ENCODE measurements at regions not wholly inside any gene's neighbourhood (a gene's known extent, or its start where the extent isn't known, plus 50 kb on each side); places are given as distances from the start of the nearest gene placed in this dataset.
"Not testable (repeated sequence)": the region's sequence is repeated elsewhere in the genome, so short reads cannot be mapped to it uniquely, and the experiment has no call there.

DNA sequence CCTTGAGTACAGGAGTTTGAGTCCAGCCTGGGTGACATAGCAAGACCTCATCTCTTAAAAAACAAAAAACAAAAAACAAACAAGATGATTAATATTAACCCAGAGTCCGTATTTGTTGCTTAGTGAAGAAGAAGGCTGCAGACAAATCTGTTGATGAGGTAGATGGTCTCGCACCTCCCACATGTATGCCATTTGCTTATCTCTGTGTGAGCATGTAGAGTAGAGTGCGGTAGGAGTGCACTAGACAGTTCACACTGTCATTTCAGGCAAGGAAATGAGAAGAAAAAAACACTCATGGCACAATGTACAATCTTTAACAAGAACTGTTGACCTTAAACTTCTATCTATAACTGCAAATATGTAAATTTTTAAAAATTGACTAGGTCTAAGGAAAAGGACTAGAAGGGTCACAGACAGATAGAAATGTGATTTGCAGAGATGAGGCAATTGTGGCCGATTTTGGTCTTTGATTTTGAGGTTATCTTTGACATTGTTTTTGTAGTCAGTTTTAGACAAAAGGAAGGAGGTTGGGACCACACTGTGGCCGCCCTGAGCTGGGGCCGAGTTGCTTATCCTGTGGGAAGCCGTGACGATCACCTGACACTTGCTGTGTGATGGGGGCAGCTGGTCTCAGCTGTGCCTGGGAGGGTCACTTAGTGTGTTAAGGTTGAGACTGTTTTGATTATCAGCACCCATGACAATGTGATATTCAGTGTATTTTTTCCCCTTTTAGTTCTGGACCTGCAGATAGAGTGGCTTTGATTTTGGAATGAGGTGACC is 127.2 kb downstream of the LAT start:
- H3K4me3 ChIP-seq (ENCODE audit: low read length in 2 of 2); ATAC-seq (ENCODE audit: low FRiP score): not testable (repeated sequence)

DNA sequence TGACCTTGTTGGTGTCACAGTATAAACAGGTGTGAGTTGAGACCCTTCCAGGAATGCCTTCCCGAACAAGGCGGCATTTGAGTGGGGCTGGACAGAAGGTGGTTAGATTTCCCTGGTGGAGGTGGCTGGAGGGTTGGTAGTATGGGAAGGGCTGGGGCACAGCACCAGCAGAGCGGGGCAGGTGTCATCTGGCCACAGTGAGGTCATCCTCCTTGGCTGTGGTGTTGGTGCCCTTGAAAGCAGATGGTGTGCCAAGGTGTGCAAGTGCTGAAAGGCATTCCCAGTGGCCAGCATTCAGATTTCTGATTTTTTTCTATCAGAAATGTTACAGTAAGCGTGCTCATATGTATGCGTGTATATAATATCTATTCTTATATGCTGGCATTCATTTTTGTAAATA is 126.6 kb downstream of the LAT start:
- no peak for DNase-seq
- Histone ChIP-seq H3K9me3 (ENCODE audit: control insufficient read depth, low read length) (no peaks in the 10 kb centered on the region), H3K4me3 (ENCODE audit: low read length in 2 of 2) (no peak overlapping the region), H3K27me3 (ENCODE audit: control insufficient read depth in 1 of 2, insufficient read depth in 2 of 2, low read length in 1 of 2) (no peaks in the 10 kb centered on the region), H3K27ac (ENCODE audit: low read depth in 1 of 2, low read length in 2 of 2) (no peak overlapping the region), H3K36me3 (ENCODE audit: control insufficient read depth in 1 of 2, insufficient read depth in 2 of 2, low read length in 1 of 2) (no peaks in the 10 kb centered on the region), H3K4me1 (ENCODE audit: control insufficient read depth in 1 of 2, insufficient read depth in 2 of 2, low read length in 2 of 2) (no peaks in the 10 kb centered on the region)
- 94 to 97% methylated on average over 5 of the region's 5 CpGs for WGBS, 2 donors
- intact Hi-C loops (cut with DNase I): no loop called here
- ATAC-seq (ENCODE audit: low FRiP score): no peak

More for the DNA sequence above, 127.2 kb downstream of the LAT start:
- WGBS, 2 donors: 79 to 93% methylated on average over 8 of the region's 8 CpGs
- H3K27me3 ChIP-seq (ENCODE audit: control insufficient read depth in 1 of 2, insufficient read depth in 2 of 2, low read length in 1 of 2); H3K36me3 ChIP-seq (ENCODE audit: control insufficient read depth in 1 of 2, insufficient read depth in 2 of 2, low read length in 1 of 2); H3K4me1 ChIP-seq (ENCODE audit: control insufficient read depth in 1 of 2, insufficient read depth in 2 of 2, low read length in 2 of 2); DNase-seq; H3K27ac ChIP-seq (ENCODE audit: low read depth in 1 of 2, low read length in 2 of 2); H3K9me3 ChIP-seq (ENCODE audit: control insufficient read depth, low read length); intact Hi-C loops (cut with DNase I): not testable (repeated sequence)

DNA sequence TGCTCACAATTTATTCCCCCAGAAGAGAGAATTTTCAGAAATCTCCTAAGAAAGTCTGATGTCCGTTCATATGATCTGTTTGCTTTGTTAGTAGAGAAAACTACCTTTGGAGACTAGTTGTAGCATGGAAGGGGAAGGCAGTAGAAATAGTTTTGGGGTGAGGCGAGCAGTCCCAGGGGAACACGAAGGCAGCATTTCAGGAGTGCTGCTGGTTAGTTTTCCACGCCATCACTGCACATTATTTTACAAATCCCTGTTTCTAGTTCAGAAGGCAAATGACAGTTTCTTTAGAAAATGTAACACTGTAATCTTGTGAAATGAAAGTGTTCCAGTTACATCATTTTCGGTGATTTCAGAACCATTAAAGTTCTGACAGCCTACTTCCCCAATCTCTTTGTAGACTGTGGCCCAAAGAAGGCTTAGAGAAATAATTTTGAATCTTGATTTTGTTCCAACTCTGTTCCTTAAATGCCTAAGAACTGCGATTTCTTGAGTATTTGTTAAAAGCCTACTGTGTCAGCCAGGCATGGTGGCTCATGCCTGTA is 123.8 kb downstream of the LAT start:
- H3K27me3 ChIP-seq (ENCODE audit: control insufficient read depth in 1 of 2, insufficient read depth in 2 of 2, low read length in 1 of 2); H3K9me3 ChIP-seq (ENCODE audit: control insufficient read depth, low read length); intact Hi-C loops (cut with DNase I); H3K36me3 ChIP-seq (ENCODE audit: control insufficient read depth in 1 of 2, insufficient read depth in 2 of 2, low read length in 1 of 2); H3K27ac ChIP-seq (ENCODE audit: low read depth in 1 of 2, low read length in 2 of 2); H3K4me1 ChIP-seq (ENCODE audit: control insufficient read depth in 1 of 2, insufficient read depth in 2 of 2, low read length in 2 of 2); DNase-seq; H3K4me3 ChIP-seq (ENCODE audit: low read length in 2 of 2): not testable (repeated sequence)
- ATAC-seq (ENCODE audit: low FRiP score): peak; percentile 48
- 6 to 7% methylated on average over 6 of the region's 6 CpGs for WGBS, 2 donors

DNA sequence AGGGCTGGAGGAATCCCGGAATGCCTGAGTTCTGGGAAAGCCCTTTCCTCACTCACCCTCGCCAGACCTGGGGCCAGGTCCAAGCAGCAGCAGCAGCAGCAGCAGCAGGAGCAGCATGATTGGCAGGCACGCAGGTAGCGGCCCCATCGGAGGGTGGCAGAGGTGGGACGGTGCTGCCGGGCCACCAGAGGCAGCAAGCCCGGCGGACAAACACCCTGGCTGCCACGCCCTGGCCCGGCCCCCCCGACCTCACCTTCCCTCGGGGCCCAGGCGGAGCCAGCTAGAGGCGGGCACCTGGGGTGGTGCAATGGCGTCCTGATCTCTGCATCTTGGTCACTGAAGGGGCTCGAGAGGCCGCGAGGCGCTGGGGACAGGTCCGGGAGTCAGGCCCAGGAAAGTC is 122.4 kb downstream of the LAT start:
- Histone ChIP-seq H3K36me3 (ENCODE audit: control insufficient read depth in 1 of 2, insufficient read depth in 2 of 2, low read length in 1 of 2) (no peaks in the 10 kb centered on the region), H3K9me3 (ENCODE audit: control insufficient read depth, low read length) (no peaks in the 10 kb centered on the region), H3K27me3 (ENCODE audit: control insufficient read depth in 1 of 2, insufficient read depth in 2 of 2, low read length in 1 of 2) (no peaks in the 10 kb centered on the region), H3K27ac (ENCODE audit: low read depth in 1 of 2, low read length in 2 of 2) (no peak overlapping the region), H3K4me1 (ENCODE audit: control insufficient read depth in 1 of 2, insufficient read depth in 2 of 2, low read length in 2 of 2) (no peaks in the 10 kb centered on the region), H3K4me3 (ENCODE audit: low read length in 2 of 2) (no peak overlapping the region)
- DNase-seq (no peak), ATAC-seq (ENCODE audit: low FRiP score) (peak; percentile 46)
- WGBS, 2 donors: 52 to 68% methylated on average over 20 to 21 of the region's 21 CpGs
- intact Hi-C loops (cut with DNase I): no loop called here

DNA sequence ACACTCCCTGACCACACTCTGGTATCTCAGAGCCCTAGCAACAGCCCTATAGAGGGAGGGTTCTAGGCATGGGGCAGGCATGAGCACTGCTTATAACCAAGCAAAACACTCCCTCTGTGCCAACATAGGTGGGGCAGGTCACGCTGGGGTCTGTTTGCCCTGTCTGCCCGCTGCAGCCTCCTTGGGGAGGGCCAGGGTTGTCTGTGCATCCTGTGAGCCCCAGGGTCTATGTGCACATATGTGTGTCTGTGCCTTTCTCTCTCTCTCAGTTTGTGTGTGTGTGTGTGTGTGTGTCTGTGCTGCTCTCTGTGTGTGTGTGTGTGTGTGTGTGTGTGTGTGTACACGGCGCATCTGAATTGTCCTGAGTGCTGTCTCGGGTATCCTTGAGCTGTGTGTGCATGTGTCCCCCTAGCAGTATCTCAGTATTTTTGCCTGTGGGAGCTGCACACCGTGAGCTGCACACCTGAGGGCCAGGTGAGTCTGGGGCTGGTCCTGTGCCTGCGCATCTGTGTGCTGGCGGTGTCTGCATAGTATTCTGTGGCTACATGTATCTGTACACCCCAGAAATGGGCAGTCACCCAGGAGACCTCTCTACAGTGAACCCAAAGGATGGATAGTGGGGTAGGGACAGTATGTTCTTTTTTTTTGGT is 121.5 kb downstream of the LAT start:
- intact Hi-C loops (cut with DNase I); H3K4me1 ChIP-seq (ENCODE audit: control insufficient read depth in 1 of 2, insufficient read depth in 2 of 2, low read length in 2 of 2); H3K27ac ChIP-seq (ENCODE audit: low read depth in 1 of 2, low read length in 2 of 2); H3K9me3 ChIP-seq (ENCODE audit: control insufficient read depth, low read length); H3K36me3 ChIP-seq (ENCODE audit: control insufficient read depth in 1 of 2, insufficient read depth in 2 of 2, low read length in 1 of 2); H3K27me3 ChIP-seq (ENCODE audit: control insufficient read depth in 1 of 2, insufficient read depth in 2 of 2, low read length in 1 of 2); ATAC-seq (ENCODE audit: low FRiP score); DNase-seq; H3K4me3 ChIP-seq (ENCODE audit: low read length in 2 of 2): not testable (repeated sequence)
- WGBS, 2 donors: 95 to 100% methylated on average over 5 to 8 of the region's 8 CpGs

DNA sequence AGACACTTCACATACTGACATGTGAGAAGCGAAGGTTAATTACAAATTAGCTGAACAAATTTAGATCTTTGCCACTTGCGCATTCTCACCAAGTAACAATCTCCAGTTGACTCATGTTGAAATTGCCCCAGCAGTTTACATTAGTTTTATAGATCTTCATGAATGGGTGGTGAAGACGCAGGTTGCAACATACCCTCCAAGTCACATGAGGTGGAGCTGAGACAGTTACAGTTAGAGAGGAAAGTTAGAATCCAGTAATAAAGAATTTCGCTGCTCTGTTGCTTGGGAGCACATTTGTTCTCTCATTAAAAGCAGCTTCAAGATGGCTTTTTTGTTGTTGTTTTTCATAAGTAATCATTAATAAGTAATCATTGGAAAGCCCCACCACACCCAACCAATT is 119.7 kb downstream of the LAT start:
- H3K36me3 ChIP-seq (ENCODE audit: control insufficient read depth in 1 of 2, insufficient read depth in 2 of 2, low read length in 1 of 2); H3K27ac ChIP-seq (ENCODE audit: low read depth in 1 of 2, low read length in 2 of 2); H3K4me3 ChIP-seq (ENCODE audit: low read length in 2 of 2); H3K27me3 ChIP-seq (ENCODE audit: control insufficient read depth in 1 of 2, insufficient read depth in 2 of 2, low read length in 1 of 2); DNase-seq; H3K9me3 ChIP-seq (ENCODE audit: control insufficient read depth, low read length); H3K4me1 ChIP-seq (ENCODE audit: control insufficient read depth in 1 of 2, insufficient read depth in 2 of 2, low read length in 2 of 2); intact Hi-C loops (cut with DNase I); ATAC-seq (ENCODE audit: low FRiP score): not testable (repeated sequence)
- 81 to 97% methylated on average over 2 of the region's 4 CpGs for WGBS, 2 donors

DNA sequence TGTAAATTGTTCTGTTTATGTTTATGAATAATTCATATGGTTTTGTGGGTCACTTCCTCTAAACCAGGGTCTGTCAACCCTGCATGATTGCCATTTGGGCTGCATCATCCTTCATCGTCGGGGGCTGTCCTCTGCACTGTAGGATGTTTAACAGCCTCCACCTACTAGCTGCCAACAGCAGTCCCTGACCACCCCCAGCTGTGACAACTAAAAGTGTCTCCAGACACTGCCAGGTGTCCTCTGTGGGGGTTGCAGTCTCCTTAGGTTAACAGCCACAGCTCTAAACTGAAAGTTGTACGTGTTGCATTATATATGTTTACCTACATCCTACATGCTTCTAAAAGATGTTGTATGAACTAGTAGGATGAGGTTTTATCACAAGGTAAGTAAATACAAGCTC is 113.1 kb downstream of the LAT start:
- ATAC-seq (ENCODE audit: low FRiP score); H3K27ac ChIP-seq (ENCODE audit: low read depth in 1 of 2, low read length in 2 of 2); H3K36me3 ChIP-seq (ENCODE audit: control insufficient read depth in 1 of 2, insufficient read depth in 2 of 2, low read length in 1 of 2); H3K4me1 ChIP-seq (ENCODE audit: control insufficient read depth in 1 of 2, insufficient read depth in 2 of 2, low read length in 2 of 2); H3K4me3 ChIP-seq (ENCODE audit: low read length in 2 of 2); DNase-seq; H3K9me3 ChIP-seq (ENCODE audit: control insufficient read depth, low read length); H3K27me3 ChIP-seq (ENCODE audit: control insufficient read depth in 1 of 2, insufficient read depth in 2 of 2, low read length in 1 of 2); intact Hi-C loops (cut with DNase I): not testable (repeated sequence)
- WGBS, 2 donors: 69 to 86% methylated on average over 1 of the region's 3 CpGs

DNA sequence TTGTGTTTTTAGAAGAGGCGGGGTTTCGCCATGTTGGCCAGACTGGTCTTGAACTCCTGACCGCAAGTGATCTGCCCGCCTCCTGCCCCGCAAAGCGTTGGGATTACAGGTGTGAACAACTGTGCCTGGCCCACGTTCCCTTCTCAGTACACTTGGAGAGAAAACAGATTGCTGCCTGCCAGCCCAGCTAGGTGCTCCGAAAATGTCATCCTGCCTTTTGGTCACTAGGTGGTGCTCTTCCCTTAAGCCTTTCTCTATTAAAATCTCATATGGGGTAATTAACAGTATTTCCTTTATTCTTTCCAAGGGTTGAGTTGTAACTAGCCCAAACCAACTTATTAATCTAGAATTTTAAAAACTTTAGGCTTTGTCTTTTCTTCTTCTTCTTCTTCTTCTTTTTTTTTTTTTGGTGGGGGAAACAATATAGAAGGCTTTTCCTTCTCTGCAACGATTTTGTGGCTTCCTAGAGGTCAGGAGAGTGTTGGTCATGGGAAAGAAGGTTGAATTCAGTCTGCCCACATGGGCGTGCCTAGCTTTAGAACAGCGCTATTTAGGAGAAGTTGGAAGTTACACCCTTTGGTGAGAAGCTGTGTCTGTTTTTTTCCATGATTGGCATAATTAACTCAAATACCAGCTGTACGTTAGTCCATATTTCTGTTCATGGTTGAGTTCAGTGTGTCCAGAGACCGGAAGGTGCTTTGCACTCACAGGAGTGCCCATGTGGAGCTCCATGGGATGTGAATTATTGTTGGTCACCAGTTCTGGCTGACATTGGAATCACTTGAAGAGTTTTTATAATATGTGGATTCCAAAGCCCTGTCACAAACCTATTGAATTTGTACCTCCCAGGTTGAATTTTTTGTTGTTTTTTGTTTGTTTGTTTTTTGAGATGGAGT is 110.1 kb downstream of the LAT start:
- DNase-seq; H3K27me3 ChIP-seq (ENCODE audit: control insufficient read depth in 1 of 2, insufficient read depth in 2 of 2, low read length in 1 of 2); intact Hi-C loops (cut with DNase I); H3K9me3 ChIP-seq (ENCODE audit: control insufficient read depth, low read length); H3K36me3 ChIP-seq (ENCODE audit: control insufficient read depth in 1 of 2, insufficient read depth in 2 of 2, low read length in 1 of 2); H3K4me1 ChIP-seq (ENCODE audit: control insufficient read depth in 1 of 2, insufficient read depth in 2 of 2, low read length in 2 of 2); H3K4me3 ChIP-seq (ENCODE audit: low read length in 2 of 2); H3K27ac ChIP-seq (ENCODE audit: low read depth in 1 of 2, low read length in 2 of 2): not testable (repeated sequence)
- ATAC-seq (ENCODE audit: low FRiP score): peak; percentile 88
- WGBS, 2 donors: 30 to 39% methylated on average over 8 to 10 of the region's 13 CpGs

Data from aorta (tissue), 5 donors.